NCI-H524 (cell line): ENCODE measurements at regions not wholly inside any gene's neighbourhood (a gene's known extent, or its start where the extent isn't known, plus 50 kb on each side); places are given as distances from the start of the nearest gene placed in this dataset.
"Not testable (repeated sequence)": the region's sequence is repeated elsewhere in the genome, so short reads cannot be mapped to it uniquely, and the experiment has no call there.

ENCODE experiments used
- DNase-seq, 2 experiments: peaks; one replicate each; lab custom pipeline; 2025; lab: John Stamatoyannopoulos, UW

DNA sequence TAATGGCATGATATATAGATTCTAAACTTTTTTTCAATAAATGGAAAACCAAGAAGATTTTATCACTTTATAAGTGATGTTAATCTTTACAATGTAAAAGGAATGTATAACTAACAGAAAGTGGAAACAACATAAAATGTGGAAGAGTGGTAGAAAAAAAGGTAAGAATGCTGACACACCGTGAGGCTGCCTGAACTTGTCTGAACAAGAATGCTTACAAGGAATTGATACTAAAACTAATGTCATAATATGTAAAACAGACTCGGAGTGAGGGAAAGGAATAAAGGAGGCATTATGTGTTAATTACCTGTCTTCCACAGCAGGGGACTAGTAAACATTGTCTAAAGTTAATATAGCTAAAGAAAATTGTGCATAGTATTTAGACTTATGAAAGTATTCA lies 958.8 kb upstream of the TMEFF2 start:
- DNase-seq: no peak

DNA sequence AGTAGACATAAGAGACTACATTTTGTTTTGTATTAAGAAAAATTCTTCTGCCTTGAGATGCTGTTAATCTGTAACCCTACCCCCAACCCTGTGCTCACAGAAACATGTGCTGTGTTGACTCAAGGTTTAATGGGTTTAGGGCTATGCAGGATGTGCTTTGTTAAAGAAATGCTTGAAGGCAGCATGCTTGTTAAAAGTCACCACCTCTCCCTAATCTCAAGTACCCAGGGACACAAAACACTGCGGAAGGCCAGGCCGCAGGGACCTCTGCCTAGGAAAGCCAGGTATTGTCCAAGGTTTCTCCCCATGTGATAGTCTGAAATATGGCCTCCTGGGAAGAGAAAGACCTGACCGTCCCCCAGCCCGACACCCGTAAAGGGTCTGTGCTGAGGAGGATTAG lies 947.7 kb upstream of the TMEFF2 start:
- peak in 1 of 2 experiments; percentile 15 for DNase-seq

DNA sequence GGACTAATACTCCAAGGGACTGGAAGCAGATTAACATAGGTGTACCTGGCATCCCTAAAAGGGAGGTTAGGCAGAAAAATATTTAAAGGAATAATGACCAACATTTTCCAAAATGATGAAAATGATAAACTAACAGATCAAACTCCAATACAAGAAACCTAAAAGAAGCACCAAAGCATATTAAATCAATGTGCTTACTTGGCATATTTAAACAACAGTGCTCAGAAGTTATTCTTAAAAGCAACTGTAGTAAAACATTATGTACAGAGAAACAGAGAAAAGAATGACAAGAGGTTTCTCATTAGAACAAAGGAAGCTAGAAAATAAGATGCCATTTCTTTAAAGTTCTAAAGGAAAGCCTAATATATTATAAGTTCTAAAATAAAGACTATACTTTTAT lies 947.3 kb upstream of the TMEFF2 start:
- DNase-seq: no peak

DNA sequence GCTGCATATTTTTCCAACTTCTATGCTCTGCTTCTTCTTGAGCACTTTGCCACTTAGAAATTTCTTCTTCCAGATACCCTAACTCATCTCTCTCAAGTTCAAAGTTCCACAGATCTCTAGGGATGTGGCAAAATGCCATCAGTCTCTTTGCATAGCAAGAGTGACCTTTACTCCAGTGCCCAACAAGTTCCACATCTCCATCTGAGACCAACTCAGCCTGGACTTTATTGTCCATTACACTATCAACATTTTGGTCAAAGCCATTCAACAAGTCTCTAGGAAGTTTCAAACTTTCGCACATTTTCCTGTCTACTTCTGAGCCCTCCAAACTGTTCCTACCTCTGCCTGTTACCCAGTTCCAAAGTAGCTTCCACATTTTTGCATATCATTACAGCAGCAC lies 946.2 kb upstream of the TMEFF2 start:
- not testable (repeated sequence) for DNase-seq

DNA sequence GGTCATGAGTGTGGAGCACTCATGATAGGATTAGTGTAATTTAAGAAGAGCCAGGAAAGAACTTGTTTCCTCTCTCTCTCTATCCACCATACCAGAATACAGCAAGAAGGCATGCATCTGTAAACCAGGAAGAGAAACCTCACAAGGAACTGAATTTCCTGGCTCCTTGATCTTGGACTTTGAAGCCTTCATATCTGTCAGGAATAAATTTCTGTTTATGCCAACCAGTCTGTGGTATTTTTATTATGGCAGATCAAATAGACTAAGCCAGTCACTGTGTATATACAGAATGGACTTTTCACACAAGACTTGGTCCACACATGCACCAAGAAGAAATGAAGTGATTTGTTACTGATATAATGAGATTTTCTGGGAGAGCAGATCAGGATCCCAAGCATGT lies 930.1 kb upstream of the TMEFF2 start:
- DNase-seq: no peak

DNA sequence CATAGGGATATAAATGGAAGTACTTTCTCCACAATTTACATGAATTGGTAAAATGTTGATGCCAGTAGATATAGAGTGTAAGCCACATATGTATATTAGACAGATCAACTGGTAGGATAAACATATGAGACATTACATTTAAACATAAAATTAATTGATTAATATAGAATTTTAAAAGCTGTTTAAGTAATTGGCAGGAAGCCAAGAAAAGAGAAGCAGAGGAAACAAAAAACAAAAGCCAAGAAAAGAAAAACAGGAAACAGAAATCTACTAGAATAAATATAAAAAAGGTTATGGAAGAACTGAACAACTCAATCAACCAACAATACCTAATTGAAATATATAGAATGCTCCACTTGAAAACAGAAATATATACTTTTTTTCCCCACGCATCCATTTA lies 920.1 kb upstream of the TMEFF2 start:
- DNase-seq: no peak

DNA sequence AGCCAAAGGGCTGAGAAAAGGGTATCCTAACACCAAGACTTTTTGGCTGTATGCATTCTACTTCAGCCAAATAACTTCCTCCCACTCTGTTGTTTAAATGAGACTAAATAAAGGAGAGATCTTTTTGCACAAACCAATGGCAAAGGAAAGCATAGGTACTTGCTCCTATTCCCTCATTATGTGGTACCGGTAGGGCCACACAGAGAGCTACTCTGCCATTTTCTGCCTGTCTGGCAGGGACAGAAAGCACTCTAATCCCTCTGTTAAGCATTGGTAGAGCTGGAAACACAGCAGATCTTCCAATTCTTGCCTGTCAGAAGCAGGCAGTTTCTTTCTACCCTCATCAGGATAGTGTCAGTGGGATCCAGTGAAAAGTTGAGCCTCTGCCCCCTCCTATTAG lies 918.3 kb upstream of the TMEFF2 start:
- DNase-seq: no peak

DNA sequence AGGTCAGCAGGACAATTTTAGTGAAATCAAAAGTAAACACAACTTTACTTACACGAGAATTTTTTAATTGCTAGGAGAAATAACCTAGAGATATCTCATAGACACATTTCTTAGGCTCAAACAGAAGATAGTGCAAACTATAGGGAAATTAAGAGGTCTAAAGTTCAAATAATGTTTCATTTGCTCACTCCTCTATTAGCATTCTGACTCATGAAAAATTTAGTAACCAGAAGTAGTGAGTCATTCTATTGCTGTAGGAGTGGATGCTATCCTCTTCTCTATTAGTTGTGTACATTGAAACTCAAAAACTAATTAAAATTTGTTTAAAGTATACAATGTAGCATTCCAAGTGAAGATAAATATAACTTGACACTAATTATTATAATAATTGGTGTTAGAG lies 908.3 kb upstream of the TMEFF2 start:
- DNase-seq: no peak

DNA sequence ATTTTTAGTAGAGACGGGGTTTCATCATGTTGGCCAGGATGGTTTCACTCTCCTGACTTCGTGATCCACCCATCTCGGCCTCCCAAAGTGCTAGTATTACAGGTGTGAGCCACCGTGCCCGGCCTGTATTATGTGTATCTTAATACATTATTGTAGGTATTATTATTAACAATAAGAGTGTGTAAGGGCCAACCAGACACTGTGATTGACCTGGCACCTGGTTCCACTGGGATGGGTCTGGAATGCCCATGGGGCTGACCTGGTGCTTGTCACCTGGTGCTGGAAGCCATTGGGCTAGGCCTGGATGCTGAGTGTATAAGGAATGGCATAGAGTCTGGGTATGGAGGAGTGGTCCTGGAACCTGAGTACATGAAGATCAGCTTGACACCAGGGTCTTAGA lies 906.9 kb upstream of the TMEFF2 start:
- no peak for DNase-seq

DNA sequence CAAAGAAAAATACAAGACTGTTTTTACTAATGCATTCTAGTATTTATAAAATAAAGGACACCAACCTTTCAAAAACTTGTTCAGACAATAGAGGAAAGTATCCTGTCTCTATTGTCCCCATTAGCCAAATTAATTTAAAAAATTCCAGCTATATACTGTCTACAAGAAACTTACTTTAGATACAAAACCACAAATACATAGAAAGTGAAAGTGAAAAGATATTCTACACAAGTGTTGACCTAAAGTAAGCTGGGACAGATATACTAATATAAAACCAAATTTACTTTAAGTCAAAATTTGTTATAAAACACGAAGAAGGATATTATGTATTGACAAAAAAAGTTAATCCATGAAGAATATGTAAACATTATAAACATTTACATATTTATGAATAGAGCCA lies 893.3 kb upstream of the TMEFF2 start:
- no peak for DNase-seq

DNA sequence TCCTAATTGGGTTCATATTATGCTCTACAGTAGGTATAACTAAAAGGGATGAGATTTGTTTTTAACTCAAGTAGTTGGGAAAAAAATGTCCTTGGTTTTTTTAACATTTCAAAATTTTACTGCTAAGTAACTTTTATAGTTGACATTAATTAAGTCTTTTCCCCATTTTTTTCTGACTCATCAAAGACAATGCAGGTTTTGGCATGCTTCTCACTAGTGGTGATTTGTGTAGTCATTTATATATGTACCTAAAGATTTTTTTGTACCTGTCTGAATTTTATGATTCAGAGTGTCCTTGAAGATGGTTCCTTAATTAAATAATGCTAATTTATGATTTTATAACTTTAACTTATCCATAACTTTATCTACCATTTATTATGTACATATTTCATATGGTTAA lies 882.3 kb upstream of the TMEFF2 start:
- DNase-seq: no peak

DNA sequence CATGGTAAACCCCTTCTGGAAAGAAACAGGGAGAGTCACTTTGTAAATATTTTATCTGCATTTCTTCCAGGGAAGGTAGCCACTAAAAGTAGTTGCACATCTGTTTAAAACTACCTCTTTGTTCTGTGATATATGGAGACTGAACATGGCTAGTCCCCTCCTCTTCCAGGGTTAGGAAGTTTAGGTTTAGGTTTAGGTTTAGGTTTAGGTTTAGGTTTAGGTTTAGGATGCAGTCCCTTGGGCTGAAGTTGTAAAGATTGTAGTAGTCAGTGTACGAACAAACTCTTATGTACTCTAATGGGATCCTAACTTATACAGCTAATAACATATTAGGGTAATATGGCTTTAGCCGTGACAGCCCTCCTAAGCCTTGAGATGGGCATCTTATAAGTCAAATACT lies 880.2 kb upstream of the TMEFF2 start:
- DNase-seq: no peak

DNA sequence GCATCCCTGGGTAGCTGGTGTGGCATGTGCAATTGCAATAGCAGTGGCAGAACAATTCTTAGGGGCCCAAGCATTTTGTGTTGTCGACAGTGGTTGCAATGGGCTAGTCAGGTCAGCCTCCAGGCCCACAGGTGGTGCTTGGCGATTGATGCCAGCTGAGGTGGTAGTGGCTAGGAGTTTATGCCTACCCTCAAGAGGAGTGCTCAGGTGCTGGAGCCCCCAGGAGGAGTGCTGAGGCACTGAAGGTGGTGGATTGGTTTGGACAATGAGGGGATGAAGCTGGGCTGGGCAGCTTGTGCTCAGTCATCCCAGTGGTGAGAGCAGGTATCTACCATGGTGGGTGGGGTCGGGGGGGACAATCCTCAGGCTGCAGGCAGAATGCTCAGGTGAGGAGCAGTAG lies 877.9 kb upstream of the TMEFF2 start:
- DNase-seq: no peak

DNA sequence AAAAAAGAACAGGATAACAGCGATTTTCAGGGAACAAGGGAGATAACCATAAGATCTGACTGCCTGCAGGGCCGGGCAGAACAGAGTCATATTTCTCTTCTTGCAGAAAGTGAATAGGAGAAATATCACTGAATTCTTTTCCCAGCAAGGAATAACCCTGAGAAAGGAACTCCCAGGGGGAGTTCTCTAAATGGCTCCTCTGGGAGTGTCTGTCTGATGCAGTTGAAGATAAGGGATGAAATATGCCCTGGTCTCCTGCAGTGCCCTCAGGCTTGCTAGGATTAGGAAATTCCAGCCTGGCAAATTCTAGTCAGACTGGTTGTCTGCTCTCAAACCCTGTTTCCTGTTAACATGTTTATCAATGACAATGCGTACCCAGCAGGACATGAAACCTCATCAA lies 830.8 kb upstream of the TMEFF2 start:
- not testable (repeated sequence) for DNase-seq

DNA sequence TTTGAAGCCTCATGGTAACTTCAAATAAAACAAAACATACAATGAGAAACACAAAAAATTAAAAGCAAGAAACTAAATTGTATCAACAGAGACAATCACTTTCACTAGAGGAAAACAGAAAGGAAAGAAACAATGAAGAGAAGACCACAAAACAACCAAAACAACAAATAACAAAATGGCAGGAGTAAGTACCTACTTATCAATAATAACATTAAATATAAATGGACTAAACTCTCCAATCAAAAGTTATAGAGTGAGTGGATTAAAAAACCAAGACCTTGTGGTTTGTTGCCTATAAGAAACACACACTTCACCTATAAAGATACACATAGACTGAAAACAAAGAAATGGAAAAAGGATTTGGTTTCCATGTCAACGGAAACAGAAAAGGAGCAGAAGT lies 830.1 kb upstream of the TMEFF2 start:
- DNase-seq: no peak

DNA sequence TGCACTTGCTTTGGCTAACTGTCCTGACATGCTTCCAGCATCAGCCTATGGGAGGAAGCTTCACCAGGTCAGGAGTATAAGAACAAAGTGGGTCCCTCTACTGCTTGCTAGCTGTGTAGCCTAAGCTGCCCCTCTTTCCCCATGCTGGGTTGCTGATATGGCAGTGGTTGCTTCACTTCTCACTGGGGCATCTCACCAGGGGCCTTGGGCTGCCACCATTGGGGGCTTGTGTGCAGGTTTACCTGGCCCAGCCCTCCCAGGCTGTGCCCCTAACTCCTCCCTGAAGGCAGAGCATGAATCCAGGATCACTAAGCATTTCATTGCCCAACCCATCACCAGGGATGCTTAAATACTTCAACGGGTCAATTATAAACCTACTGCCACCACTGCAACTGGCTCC lies 817.1 kb upstream of the TMEFF2 start:
- DNase-seq: no peak

DNA sequence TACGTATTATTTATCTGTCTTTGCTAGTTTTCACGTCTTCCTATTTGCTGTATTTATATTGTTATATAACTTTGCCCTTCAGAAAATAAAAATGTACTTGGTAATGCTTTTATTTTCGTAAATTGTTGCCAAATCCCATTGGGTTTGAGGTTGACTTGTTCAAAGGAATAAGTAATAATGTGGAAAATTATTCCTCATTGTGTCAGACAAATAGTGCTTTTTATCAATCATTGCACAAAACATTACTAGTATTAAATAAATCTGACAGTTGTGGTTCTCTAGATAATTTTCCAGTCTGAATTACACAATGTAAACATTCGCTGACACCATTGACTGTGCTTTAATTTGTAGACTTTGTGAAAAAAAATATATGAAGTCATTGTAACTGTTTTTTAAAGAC lies 798.3 kb upstream of the TMEFF2 start:
- no peak for DNase-seq

DNA sequence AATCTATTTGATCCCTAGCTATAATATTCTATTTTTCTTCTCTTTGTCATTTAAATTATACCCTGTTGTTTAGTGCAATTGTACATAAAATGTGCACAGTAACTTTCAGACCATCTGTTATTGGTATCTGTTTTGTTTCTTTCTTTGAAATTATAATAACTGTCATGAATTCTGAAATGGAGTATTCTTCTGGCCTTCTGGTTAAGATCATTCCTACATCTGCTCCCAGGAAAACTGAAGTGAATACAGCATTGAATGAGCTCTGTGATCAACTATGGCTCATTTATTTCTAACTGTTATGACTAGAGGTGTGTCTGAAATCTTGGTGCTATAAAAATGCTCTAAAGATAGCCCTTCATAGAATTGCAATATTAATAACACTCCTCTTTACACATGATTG lies 788.4 kb upstream of the TMEFF2 start:
- no peak for DNase-seq

DNA sequence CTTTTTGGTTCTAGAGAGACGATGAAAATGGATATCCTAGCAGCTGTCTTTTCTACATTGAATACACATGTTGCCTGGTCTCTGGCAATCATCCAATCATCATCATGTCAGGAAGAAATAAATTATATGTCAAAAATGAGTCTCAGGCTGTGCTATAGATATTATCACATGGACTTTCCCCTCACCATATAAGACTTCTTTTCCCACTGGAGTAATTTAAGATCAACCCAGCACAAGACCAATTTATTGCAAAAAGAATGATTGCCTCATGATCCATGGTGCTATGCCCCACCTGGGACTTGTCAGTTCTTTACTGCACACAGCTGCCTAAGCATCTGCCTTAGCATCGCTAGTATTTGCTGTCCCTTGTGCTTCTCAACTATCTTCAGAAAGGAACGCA lies 783.7 kb upstream of the TMEFF2 start:
- peak in 1 of 2 experiments; percentile 51 for DNase-seq

DNA sequence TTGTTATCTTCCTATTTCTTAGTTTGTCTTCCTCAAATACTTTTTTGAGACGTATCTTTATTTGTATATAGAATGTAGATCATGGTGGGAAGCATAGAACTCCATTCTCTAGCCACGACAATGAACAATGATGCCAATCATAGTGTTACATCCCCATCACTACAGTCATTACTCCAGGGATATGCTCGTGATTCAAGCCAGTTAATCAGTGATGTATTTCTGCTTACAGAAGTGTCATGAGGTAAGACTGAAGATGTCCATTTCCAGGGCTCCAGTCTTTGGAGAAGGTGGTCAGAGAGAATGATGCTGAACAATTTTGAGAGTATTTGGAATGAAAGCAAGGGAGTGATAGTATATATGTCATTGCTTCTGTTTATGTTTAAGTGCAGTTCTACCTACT lies 777.2 kb upstream of the TMEFF2 start:
- DNase-seq: no peak

DNA sequence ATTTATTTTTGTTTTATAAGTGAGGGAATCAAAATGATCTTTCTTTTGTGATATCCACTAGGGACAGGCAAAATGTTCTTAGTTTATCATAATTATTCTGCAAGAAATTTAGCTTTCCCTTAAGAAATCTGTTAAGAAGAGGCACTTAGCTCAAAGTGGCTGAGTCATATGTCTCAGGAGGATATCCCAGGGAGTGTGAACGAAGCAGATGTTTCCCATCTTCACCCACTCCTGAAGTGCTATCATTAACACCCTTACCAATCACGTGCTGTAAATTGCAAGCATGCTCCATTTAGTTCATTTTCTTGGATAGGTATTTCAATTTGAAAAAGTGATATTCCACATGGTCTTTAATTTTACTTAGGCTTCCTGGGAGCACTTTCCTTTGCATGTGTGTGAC lies 774.3 kb upstream of the TMEFF2 start:
- DNase-seq: peak; percentile 64 to 86

DNA sequence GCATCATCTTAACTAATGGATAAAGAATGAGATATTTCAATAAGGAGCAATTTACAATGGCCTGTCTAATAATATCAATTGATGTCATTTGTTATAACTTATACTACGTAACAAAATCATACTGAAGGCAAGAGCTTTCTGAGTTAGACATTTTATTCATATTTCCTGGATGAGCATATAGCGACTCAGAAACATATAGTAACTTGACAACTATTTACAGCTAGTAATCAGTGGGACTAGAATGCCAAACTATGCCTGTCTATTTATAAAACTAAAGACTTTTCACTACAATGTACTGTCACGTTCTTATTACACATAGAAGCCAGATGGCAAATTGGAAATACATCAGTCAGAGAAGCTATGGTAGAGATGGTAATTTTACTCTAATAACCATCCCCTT lies 766.2 kb upstream of the TMEFF2 start:
- no peak for DNase-seq

DNA sequence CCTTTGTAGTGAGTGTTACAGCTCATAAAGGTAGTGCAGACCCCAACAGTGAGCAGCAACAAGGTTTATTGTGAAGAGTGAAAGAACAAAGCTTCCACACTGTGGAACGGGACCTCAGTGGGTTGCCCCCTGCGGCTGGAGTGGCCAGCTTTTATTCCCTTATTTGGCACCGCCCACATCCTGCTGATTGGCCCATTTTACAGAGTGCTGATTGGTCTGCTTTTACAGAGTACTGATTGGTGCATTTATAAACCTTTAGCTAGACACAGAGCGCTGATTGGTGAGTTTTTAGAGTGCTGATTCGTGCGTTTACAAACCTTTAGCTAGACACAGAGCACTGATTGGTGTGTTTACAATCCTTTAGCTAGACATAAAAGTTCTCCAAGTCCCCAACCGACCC lies 763.9 kb upstream of the TMEFF2 start:
- DNase-seq: not testable (repeated sequence)

DNA sequence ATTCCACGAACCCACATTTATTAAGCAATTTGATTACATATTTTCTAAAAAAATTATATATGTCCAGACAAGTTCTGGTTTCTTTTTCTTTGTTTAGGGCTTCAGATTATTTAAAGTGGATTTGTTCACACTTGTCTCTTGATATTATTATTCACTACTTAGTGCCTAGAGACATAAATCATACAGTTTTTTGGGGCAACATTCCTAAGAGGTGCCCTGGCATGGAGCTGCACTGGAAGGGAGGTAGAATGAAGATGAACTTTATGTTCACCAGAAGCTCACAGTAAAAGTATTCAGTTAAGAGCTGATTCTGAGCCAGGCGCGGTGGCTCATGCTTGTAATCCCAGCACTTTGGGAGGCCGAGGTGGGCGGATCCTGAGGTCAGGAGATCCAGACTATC lies 762.7 kb upstream of the TMEFF2 start:
- DNase-seq: no peak

DNA sequence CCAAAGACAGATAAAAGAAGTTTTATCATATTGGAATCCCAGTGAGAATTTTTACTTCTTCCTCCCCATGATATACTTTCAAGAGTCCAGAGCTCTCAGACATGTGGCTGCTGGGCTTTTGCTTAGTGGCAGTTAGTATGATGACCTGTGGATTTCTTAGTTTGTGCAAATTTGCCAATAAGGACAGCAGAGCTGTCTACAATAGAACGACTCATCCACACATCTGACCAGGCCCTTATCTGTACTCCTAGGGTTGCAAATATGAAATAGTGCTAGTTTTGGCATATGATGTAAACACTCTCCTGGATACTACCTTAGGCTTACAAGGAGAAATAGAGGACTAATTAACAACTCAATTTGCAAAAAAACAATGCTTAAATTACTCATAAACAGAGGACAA lies 758.4 kb upstream of the TMEFF2 start:
- no peak for DNase-seq
